HCT116 (cell line): ENCODE measurements at regions not wholly inside any gene's neighbourhood (a gene's known extent, or its start where the extent isn't known, plus 50 kb on each side); places are given as distances from the start of the nearest gene placed in this dataset.

Experiments
- ATAC-seq: fragments of 200-7000 bp; cut with Tn5 transposase; 2 replicates; pipeline ENCODE4 v1.9.1; 2020; ENCODE audit warnings: mild to moderate bottlenecking, moderate library complexity
- BruUV-seq: library from RNA; stranded (reverse); fragments of 400-500 nt; replicated peaks from 2 replicates; lab custom pipeline; 2021; lab: Mats Ljungman, UMichigan
- CTCF ChIA-PET: fragments of 300-600 bp; sonication (Branson Sonifier 250); formaldehyde crosslinking; loops from one replicate; lab custom pipeline; 2021; ENCODE audit warnings: antibody characterized with exemption; lab: Charles Lee
- POLR2A ChIA-PET: fragments of 300-600, 350-600 bp; sonication (Branson Sonifier 250); formaldehyde crosslinking; loops from one replicate; lab custom pipeline; 2021; ENCODE audit warnings: antibody characterized with exemption; lab: Charles Lee
- RAD21 ChIA-PET, 2 experiments: fragments of 300-600 bp; sonication (Branson Sonifier 250); formaldehyde crosslinking; loops; one replicate each; lab custom pipeline; 2023; ENCODE audit warnings: low total read pairs in 2 of 2; ENCODE audit not compliant: uncharacterized antibody in 2 of 2, unreplicated experiment in 2 of 2, low non-redundant PET in 1 of 2; lab: Charles Lee
- DNase-seq: peaks from one replicate; pipeline ENCODE4 v3.0.0-alpha.2; 2010; ENCODE audit warnings: low read depth, low spot score
- H2AFZ ChIP-seq: fragments of 200-600 bp; shearing (Covaris generic), sonication (generic); 2 replicates; pipeline ENCODE4 v1.6.1; 2017; ENCODE audit warnings: low read depth, mixed run types, mixed read lengths, antibody characterized with exemption, low read length; ENCODE audit not compliant: poor library complexity, severe bottlenecking
- H3K27ac ChIP-seq: 2 replicates; pipeline ENCODE4 v1.5.1; 2012; ENCODE audit warnings: low read depth, low read length
- H3K27me3 ChIP-seq: fragments of 200-600 bp; sonication (generic); 2 replicates; pipeline ENCODE4 v1.6.1; 2016; ENCODE audit warnings: mixed run types, low read length, mixed read lengths; ENCODE audit not compliant: insufficient read depth
- H3K36me3 ChIP-seq, 2 experiments: fragments of 200-500 bp in 1 of 2; fragments of 200-600 bp in 1 of 2; sonication (Bioruptor generic) in 1 of 2; sonication (generic) in 1 of 2; 2 replicates each; pipeline versions ENCODE4 v1.5.1 to v1.6.1; 2014 to 2016; ENCODE audit warnings: low read length in 2 of 2, inconsistent platforms in 1 of 2, mixed read lengths in 1 of 2, mixed run types in 1 of 2; ENCODE audit not compliant: insufficient read depth in 2 of 2, control insufficient read depth in 1 of 2
- H3K4me1 ChIP-seq, 2 experiments: fragments of 200-600 bp in 1 of 2; sonication (generic) in 1 of 2; 2 replicates each; pipeline versions ENCODE4 v1.5.1 to v1.6.1; 2012 to 2017; ENCODE audit warnings: low read length in 2 of 2, inconsistent platforms in 1 of 2, mild to moderate bottlenecking in 1 of 2, mixed read lengths in 1 of 2, mixed run types in 1 of 2, moderate library complexity in 1 of 2; ENCODE audit not compliant: insufficient read depth in 2 of 2, control insufficient read depth in 1 of 2
- H3K4me2 ChIP-seq: fragments of 200-600 bp; sonication (generic); 2 replicates; pipeline ENCODE4 v1.6.1; 2017; ENCODE audit warnings: mixed run types, low read length, mixed read lengths
- H3K4me3 ChIP-seq, 2 experiments: fragments of 200-600 bp in 1 of 2; sonication (generic) in 1 of 2; replicated peaks in 1 of 2; 2 replicates each; pipeline ENCODE4 v1.5.1; 2011 to 2016; ENCODE audit warnings: low read length in 2 of 2, control low read depth in 1 of 2, low read depth in 1 of 2, mild to moderate bottlenecking in 1 of 2, mixed read lengths in 1 of 2, mixed run types in 1 of 2
- H3K79me2 ChIP-seq: fragments of 200-600 bp; sonication (generic); 2 replicates; pipeline ENCODE4 v1.6.1; 2017; ENCODE audit warnings: mild to moderate bottlenecking, mixed run types, low read length, moderate library complexity, mixed read lengths; ENCODE audit not compliant: insufficient read depth
- H3K9ac ChIP-seq: fragments of 200-600 bp; sonication (generic); 2 replicates; pipeline ENCODE4 v1.6.1; 2016; ENCODE audit warnings: low read length, mixed read lengths
- H3K9me2 ChIP-seq: fragments of 200-600 bp; sonication (generic), shearing (Covaris generic); 2 replicates; pipeline ENCODE4 v1.6.1; 2017; ENCODE audit warnings: mixed run types, mild to moderate bottlenecking, moderate library complexity; ENCODE audit not compliant: insufficient read depth
- H3K9me3 ChIP-seq, 2 experiments: fragments of 200-500 bp in 1 of 2; fragments of 200-600 bp in 1 of 2; sonication (Bioruptor generic) in 1 of 2; sonication (generic) in 1 of 2; 2 replicates each; pipeline ENCODE4 v1.6.1; 2014 to 2017; ENCODE audit warnings: low read length in 2 of 2, mixed read lengths in 2 of 2, inconsistent platforms in 1 of 2, low read depth in 1 of 2, mild to moderate bottlenecking in 1 of 2, mixed run types in 1 of 2, moderate library complexity in 1 of 2; ENCODE audit not compliant: control insufficient read depth in 1 of 2, insufficient read depth in 1 of 2
- H4K20me1 ChIP-seq: fragments of 200-600 bp; sonication (generic), shearing (Covaris generic); 2 replicates; pipeline ENCODE4 v1.6.1; 2017; ENCODE audit warnings: mixed run types, mild to moderate bottlenecking, moderate library complexity; ENCODE audit not compliant: insufficient read depth
- EGR1 ChIP-seq: IDR thresholded peaks from 2 replicates; pipeline ENCODE4 v1.6.1; 2012; ENCODE audit warnings: low read depth
- ELF1 ChIP-seq: IDR thresholded peaks from 2 replicates; pipeline ENCODE4 v1.6.1; 2012; ENCODE audit warnings: low read depth, borderline replicate concordance
- EZH2 ChIP-seq: fragments of 200-600 bp; sonication (generic); IDR thresholded peaks from 2 replicates; pipeline ENCODE4 v1.6.1; 2017; ENCODE audit warnings: antibody characterized with exemption, mixed run types
- EZH2phosphoT487 ChIP-seq: fragments of 200-600 bp; IDR thresholded peaks from 2 replicates; pipeline ENCODE4 v1.6.1; 2018; ENCODE audit warnings: antibody characterized with exemption, borderline replicate concordance
- FOSL1 ChIP-seq: IDR thresholded peaks from 2 replicates; pipeline ENCODE4 v1.6.1; 2012; ENCODE audit warnings: low read depth
- JUND ChIP-seq: IDR thresholded peaks from 2 replicates; pipeline ENCODE4 v1.6.1; 2012
- MAX ChIP-seq: IDR thresholded peaks from 2 replicates; pipeline ENCODE4 v1.6.1; 2012
- POLR2A ChIP-seq: IDR thresholded peaks from 2 replicates; pipeline ENCODE4 v1.7.0; 2011; ENCODE audit warnings: borderline replicate concordance; ENCODE audit not compliant: insufficient read depth, insufficient read length; ENCODE audit errors: extremely low read depth
- SIN3A ChIP-seq: IDR thresholded peaks from 2 replicates; pipeline ENCODE4 v1.6.1; 2012; ENCODE audit warnings: low read depth
- SP1 ChIP-seq: IDR thresholded peaks from 2 replicates; pipeline ENCODE4 v1.6.1; 2012; ENCODE audit warnings: low read depth
- SRF ChIP-seq: IDR thresholded peaks from 2 replicates; pipeline ENCODE4 v1.6.1; 2012; ENCODE audit warnings: low read depth
- TCF7L2 ChIP-seq: IDR thresholded peaks from 2 replicates; pipeline ENCODE4 v1.7.0; 2011; ENCODE audit warnings: borderline replicate concordance, inconsistent platforms; ENCODE audit not compliant: insufficient read depth, insufficient read length; ENCODE audit errors: extremely low read depth
- YY1 ChIP-seq: IDR thresholded peaks from 2 replicates; pipeline ENCODE4 v1.6.1; 2011; ENCODE audit warnings: low read length, low read depth, moderate library complexity, mild to moderate bottlenecking; ENCODE audit not compliant: insufficient replicate concordance; ENCODE audit errors: extremely low read depth
- ZBTB33 ChIP-seq: IDR thresholded peaks from 2 replicates; pipeline ENCODE4 v1.6.1; 2011; ENCODE audit warnings: mild to moderate bottlenecking, low read length, moderate library complexity; ENCODE audit not compliant: insufficient replicate concordance; ENCODE audit errors: extremely low read depth
- ZFX ChIP-seq: fragments of 450-650 bp; IDR thresholded peaks from 2 replicates; pipeline ENCODE4 v1.6.1; 2017
- ZNF274 ChIP-seq: fragments of 200-500 bp; sonication (Bioruptor generic); IDR thresholded peaks from 2 replicates; pipeline ENCODE4 v1.6.1; 2014; ENCODE audit warnings: mild to moderate bottlenecking, low read depth, low read length, inconsistent platforms
- intact Hi-C: fragments of 100-400 bp; cut with micrococcal nuclease; formaldehyde crosslinking; loops from 2 replicates; pipeline ENCODE4 v1.10.0; 2022
- TF ChIP-seq, protein P1 (sequence below): IDR thresholded peaks from 2 replicates; pipeline ENCODE4 v1.6.1; 2012

DNA sequence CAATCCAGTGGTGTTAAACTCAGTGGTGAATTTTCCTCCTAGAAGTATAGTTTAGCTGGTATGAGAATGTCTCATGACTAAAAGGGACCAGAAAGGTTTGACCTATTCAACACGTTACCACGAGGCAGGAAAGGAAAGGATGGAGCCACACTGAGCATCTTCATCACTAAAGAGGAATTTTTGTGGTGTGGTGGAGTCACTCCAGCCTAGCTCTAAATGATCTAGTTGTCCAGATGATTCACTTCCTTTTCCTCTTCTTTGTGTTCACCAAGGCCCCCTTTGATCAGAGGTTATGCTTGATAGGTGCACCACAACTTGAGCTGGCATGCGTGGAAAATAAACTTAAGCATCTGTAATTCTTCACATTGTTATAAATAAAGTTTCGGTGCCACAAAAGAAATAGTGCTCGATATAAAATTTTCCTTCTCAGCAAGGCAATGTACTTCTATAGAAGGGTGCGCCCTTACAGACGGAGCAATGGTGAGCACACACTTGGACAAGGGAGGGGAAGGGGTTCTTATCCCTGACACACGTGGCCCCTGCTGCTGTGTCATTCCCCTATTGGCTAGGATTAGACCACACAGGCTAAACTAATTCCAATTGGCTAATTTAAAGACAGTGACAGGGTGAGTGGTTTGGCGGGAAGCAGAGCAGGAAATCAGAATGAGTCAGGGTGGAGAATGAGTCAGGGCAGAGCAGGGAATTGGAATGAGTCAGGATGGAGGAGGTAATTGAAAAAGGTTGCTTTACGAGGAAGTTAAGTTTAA lies 254.6 kb downstream of the HS3ST3A1 start (continued):
- no peak for TF ChIP-seq ZFX
- peak; percentile 69 for TF ChIP-seq TCF7L2

DNA sequence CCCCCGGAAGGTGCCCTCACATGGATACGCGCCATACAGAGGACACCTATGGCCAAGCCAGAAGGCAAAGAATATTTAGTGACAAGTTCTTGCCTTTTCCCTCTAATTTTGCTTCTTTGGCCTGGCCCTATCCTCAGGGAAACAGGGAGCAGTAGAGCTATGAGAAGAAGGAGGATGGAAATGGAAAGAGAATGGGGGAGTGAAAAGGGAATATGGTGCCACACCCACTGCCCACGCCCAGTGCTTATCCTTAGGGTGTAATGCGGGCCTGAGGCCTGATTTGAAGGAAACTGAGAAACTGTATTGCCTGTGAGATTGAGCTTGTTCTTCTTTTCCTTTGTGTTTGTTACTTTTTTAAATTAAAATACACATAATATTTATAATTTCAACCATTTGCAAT lies 255.1 kb downstream of the HS3ST3A1 start:
- RAD21 ChIA-PET, result no interaction called here
- no TSS peak for BruUV-seq
- no peaks in the 10 kb centered on the region for H3K27me3 ChIP-seq
- H3K27ac ChIP-seq, result peak overlapping the region; percentile 67; the same call in 1 of the 2 replicates
- no peaks in the 10 kb centered on the region for H4K20me1 ChIP-seq
- H3K9me3 ChIP-seq, result no peaks in the 10 kb centered on the region
- DNase-seq, result no peak
- peaks cover 11 to 41% of the 10 kb centered on the region in 2 experiments for H3K4me1 ChIP-seq
- TF ChIP-seq, protein P1, sequence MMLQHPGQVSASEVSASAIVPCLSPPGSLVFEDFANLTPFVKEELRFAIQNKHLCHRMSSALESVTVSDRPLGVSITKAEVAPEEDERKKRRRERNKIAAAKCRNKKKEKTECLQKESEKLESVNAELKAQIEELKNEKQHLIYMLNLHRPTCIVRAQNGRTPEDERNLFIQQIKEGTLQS, result no peak
- no peak for TF ChIP-seq SP1
- TF ChIP-seq, all 23 proteins: peak for 0
- no peaks in the 10 kb centered on the region for H3K36me3 ChIP-seq
- no peak overlapping the region for H3K4me3 ChIP-seq
- no peak for ATAC-seq
- peak overlapping the region; percentile 50 for H2AFZ ChIP-seq
- peak overlapping the region; percentile 46 for H3K4me2 ChIP-seq
- ChIA-PET CTCF (interaction anchor here (0.6 kb wide), 1 partner anchor 72 kb away, joined by 3 read pairs; no protein-coding TSS in a partner anchor), POLR2A (no interaction called here)
- no peaks in the 10 kb centered on the region for H3K9me2 ChIP-seq
- H3K79me2 ChIP-seq, result no peaks in the 10 kb centered on the region
- intact Hi-C loops, result no loop called here
- H3K9ac ChIP-seq, result peak overlapping the region; percentile 8; the same call in 1 of the 2 replicates

DNA sequence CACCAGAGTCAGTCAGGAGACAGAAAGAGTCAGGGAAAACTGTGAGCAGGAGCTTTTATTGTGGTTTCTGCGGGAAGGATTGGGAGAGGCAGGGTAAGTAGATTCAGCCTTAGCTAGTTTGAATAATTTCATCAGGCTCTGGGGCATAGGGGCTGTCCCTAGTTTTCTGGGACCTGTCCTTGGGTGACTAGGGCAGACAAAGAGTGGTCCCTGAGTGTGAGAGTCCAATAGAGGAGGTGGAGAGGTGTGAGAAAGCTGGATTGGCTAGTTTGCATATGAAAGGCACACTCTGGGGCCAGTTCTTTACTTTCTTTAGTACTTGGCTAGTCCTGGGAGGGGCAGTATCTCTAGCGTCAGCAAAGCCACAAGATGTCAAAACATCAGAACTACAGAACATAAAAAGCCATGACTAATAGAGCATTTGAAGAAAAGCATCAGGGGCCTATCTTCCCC lies 255.6 kb downstream of the HS3ST3A1 start:
- BruUV-seq, result no TSS peak
- ChIA-PET RAD21 (no interaction called here), POLR2A (no interaction called here), CTCF (no interaction called here)
- H3K4me1 ChIP-seq, result peaks cover 11 to 39% of the 10 kb centered on the region in 2 experiments
- no peaks in the 10 kb centered on the region for H3K9me2 ChIP-seq
- H3K79me2 ChIP-seq, result no peaks in the 10 kb centered on the region
- H3K4me2 ChIP-seq, result peak overlapping the region; percentile 46
- no peaks in the 10 kb centered on the region for H3K27me3 ChIP-seq
- H3K9me3 ChIP-seq, result no peaks in the 10 kb centered on the region
- peak overlapping the region; percentile 67; the same call in 1 of the 2 replicates for H3K27ac ChIP-seq
- H4K20me1 ChIP-seq, result no peaks in the 10 kb centered on the region
- no peak overlapping the region for H3K4me3 ChIP-seq
- H2AFZ ChIP-seq, result peak overlapping the region; percentile 50
- peak; percentile 10; the same call in 1 of the 2 replicates for ATAC-seq
- intact Hi-C loops, result no loop called here
- DNase-seq, result no peak
- H3K9ac ChIP-seq, result peak overlapping the region; percentile 7; the same call in 1 of the 2 replicates
- no peaks in the 10 kb centered on the region for H3K36me3 ChIP-seq
- no peak for TF ChIP-seq YY1
- TF ChIP-seq ZNF274, result no peak
- TF ChIP-seq ELF1, result no peak
- no peak for TF ChIP-seq POLR2A
- TF ChIP-seq ZFX, result no peak
- no peak for TF ChIP-seq ZBTB33
- no peak for TF ChIP-seq SIN3A
- TF ChIP-seq EZH2, result no peak
- TF ChIP-seq EGR1, result no peak
- no peak for TF ChIP-seq FOSL1
- no peak for TF ChIP-seq TCF7L2
- no peak for TF ChIP-seq EZH2phosphoT487
- TF ChIP-seq SRF, result no peak
- no peak for TF ChIP-seq JUND
- no peak for TF ChIP-seq MAX
